ENCODE measurements at regions not wholly inside any gene's neighbourhood (a gene's known extent, or its start where the extent isn't known, plus 50 kb on each side); places are given as distances from the start of the nearest gene placed in this dataset.

DNA sequence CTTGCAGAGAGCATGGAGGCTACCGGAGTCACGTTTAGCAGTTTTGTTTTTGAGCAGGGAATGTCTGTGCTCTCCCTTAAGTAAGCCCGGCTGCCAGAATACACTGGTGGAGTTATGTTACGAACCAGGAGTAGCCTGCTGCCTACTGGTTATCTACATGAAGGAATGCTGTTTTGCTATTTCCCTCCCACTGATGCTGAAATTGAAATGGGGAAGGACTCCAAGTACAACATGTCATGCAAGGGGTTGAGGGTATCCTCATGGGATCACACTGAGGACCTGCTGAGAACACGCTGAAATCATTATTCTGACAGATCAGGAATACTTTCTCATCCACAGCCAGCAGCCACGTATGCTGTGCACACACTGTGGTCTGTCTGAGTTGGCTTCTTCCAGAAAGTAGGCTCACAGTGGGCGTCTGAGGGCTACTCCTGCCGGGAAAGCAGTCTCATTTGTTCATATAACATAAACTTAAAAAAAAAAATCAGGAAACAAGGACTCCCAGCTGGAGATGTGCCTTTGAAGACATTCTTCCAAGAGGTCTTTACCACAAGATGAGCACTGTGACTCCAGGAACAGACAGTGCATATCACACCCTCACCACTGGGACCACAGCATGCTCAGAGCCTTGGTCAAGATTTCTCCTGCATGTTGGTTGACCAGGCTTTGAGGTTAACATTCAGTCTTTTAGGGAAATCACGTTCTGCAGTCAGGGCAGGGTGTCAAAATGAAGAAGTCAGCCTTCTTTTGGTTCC, 300.4 kb upstream of the RASGRP1 start:
- no peak for TF ChIP-seq CTCF (IDR thresholded peaks at IDR 0.05)
- no peaks in the 10 kb centered on the region for H3K79me2 ChIP-seq (ENCODE audit: insufficient read depth, low read length)

DNA sequence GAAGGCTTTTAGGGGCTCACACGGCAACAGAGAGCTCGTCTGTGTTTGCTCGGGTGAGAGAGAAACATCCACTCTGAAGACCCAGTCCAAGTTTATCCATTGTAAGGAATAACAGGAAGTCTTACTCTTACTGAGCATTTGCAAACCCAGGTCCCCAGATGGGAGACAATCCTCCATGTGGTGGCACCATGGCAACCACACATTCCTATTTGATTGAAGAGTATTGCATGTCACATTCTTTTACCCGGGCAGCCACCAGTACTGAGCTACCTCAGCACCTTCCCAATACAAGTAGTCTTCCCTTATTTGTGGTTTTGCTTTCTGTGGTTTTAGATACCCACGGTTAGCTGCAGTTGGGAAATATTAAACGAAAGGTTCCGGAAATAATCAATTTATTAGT, 302.9 kb upstream of the RASGRP1 start:
- Histone ChIP-seq H3K9me3 (replicated peaks in 1 of 2; ENCODE audit: control insufficient read depth in 1 of 2, insufficient read depth in 1 of 2, low read length in 2 of 2) (no peaks in the 10 kb centered on the region), H3K4me2 (replicated peaks; ENCODE audit: extremely low read depth, low read length, poor library complexity, severe bottlenecking) (no peak overlapping the region), H3K4me3 (replicated peaks in 1 of 3; ENCODE audit: low read depth in 2 of 3, low read length in 3 of 3) (no peak overlapping the region), H3K27ac (ENCODE audit: low read depth in 1 of 2, low read length in 2 of 2) (no peak overlapping the region), H3K27me3 (ENCODE audit: control insufficient read depth in 2 of 2, insufficient read depth in 2 of 2, low read length in 2 of 2) (no peaks in the 10 kb centered on the region), H3K4me1 (ENCODE audit: control insufficient read depth in 1 of 2, insufficient read depth in 2 of 2, low read length in 2 of 2) (peaks cover 0 to 10% of the 10 kb centered on the region in 2 donors), H3K36me3 (replicated peaks in 1 of 2; ENCODE audit: control insufficient read depth in 1 of 2, insufficient read depth in 2 of 2, low read length in 2 of 2) (no peaks in the 10 kb centered on the region), H3K9ac (ENCODE audit: insufficient read depth, low read length, poor library complexity, severe bottlenecking) (no peak overlapping the region), H2AFZ (ENCODE audit: insufficient read depth, low read depth, low read length, poor library complexity, severe bottlenecking) (no peak overlapping the region), H4K20me1 (ENCODE audit: insufficient read depth, low read length) (no peaks in the 10 kb centered on the region), H3K79me2 (ENCODE audit: insufficient read depth, low read length) (no peaks in the 10 kb centered on the region)
- Mint-ChIP-seq H3K36me3 (no peaks in the 10 kb centered on the region), H3K27ac (no peak overlapping the region), H3K4me3 (no peak overlapping the region), H3K4me1 (peaks cover 12% of the 10 kb centered on the region), H3K27me3 (ENCODE audit: low read depth in 3 of 3) (peaks cover 0 to 5% (median 1%) of the 10 kb centered on the region in 3 donors), H3K9me3 (peaks cover 0 to 10% (median 0%) of the 10 kb centered on the region in 7 donors)
- DNase-seq: no peak
- WGBS (ENCODE audit: insufficient coverage): no CpG with 5 or more reads among the region's 7 CpGs
- intact Hi-C loops (cut with micrococcal nuclease): no loop called here
- no peak for TF ChIP-seq CTCF (IDR thresholded peaks at IDR 0.05)

More for the DNA sequence above, 300.4 kb upstream of the RASGRP1 start:
- H3K4me2 ChIP-seq (replicated peaks; ENCODE audit: extremely low read depth, low read length, poor library complexity, severe bottlenecking): no peak overlapping the region
- DNase-seq: peak in 1 of 3 donors; percentile 1
- no peak overlapping the region for H2AFZ ChIP-seq (ENCODE audit: insufficient read depth, low read depth, low read length, poor library complexity, severe bottlenecking)
- 92% methylated on average over 5 of the region's 9 CpGs for WGBS (ENCODE audit: insufficient coverage)
- Mint-ChIP-seq H3K27ac (no peak overlapping the region), H3K9me3 (peaks cover 0 to 2% (median 0%) of the 10 kb centered on the region in 7 donors), H3K27me3 (ENCODE audit: low read depth in 3 of 3) (peaks cover 0 to 3% (median 1%) of the 10 kb centered on the region in 3 donors), H3K4me1 (peaks cover 20% of the 10 kb centered on the region), H3K4me3 (no peak overlapping the region), H3K36me3 (no peaks in the 10 kb centered on the region)
- no peaks in the 10 kb centered on the region for H3K27me3 ChIP-seq (ENCODE audit: control insufficient read depth in 2 of 2, insufficient read depth in 2 of 2, low read length in 2 of 2)
- peaks cover 8 to 18% of the 10 kb centered on the region in 2 donors for H3K4me1 ChIP-seq (ENCODE audit: control insufficient read depth in 1 of 2, insufficient read depth in 2 of 2, low read length in 2 of 2)
- H3K9me3 ChIP-seq (replicated peaks in 1 of 2; ENCODE audit: control insufficient read depth in 1 of 2, insufficient read depth in 1 of 2, low read length in 2 of 2): no peaks in the 10 kb centered on the region
- H3K36me3 ChIP-seq (replicated peaks in 1 of 2; ENCODE audit: control insufficient read depth in 1 of 2, insufficient read depth in 2 of 2, low read length in 2 of 2): no peaks in the 10 kb centered on the region
- no peak overlapping the region for H3K4me3 ChIP-seq (replicated peaks in 1 of 3; ENCODE audit: low read depth in 2 of 3, low read length in 3 of 3)
- no peak overlapping the region for H3K9ac ChIP-seq (ENCODE audit: insufficient read depth, low read length, poor library complexity, severe bottlenecking)
- intact Hi-C loops (cut with micrococcal nuclease): no loop called here
- H4K20me1 ChIP-seq (ENCODE audit: insufficient read depth, low read length): no peaks in the 10 kb centered on the region
- no peak overlapping the region for H3K27ac ChIP-seq (ENCODE audit: low read depth in 1 of 2, low read length in 2 of 2)
